H9 (cell line): ENCODE measurements at regions not wholly inside any gene's neighbourhood (a gene's known extent, or its start where the extent isn't known, plus 50 kb on each side); places are given as distances from the start of the nearest gene placed in this dataset.

Source experiments
- DNase-seq: peaks from one replicate; pipeline ENCODE4 v3.0.0-alpha.2; 2017
- H2AFZ ChIP-seq: one replicate; pipeline ENCODE4 v1.6.1; 2013; ENCODE audit warnings: mild to moderate bottlenecking, low read length, control low read depth, moderate library complexity
- H2AK5ac ChIP-seq: 2 replicates; pipeline ENCODE4 v1.6.1; 2013; ENCODE audit warnings: low read length, control low read depth, mixed read lengths; ENCODE audit not compliant: insufficient read length
- H2BK120ac ChIP-seq: one replicate; pipeline ENCODE4 v1.6.1; 2013; ENCODE audit warnings: low read depth, mild to moderate bottlenecking, low read length, control low read depth, inconsistent platforms; ENCODE audit not compliant: poor library complexity, severe bottlenecking
- H2BK12ac ChIP-seq: 2 replicates; pipeline ENCODE4 v1.6.1; 2013; ENCODE audit warnings: low read length, control low read depth, mixed read lengths, low read depth; ENCODE audit not compliant: insufficient read length
- H2BK15ac ChIP-seq: 2 replicates; pipeline ENCODE4 v1.6.1; 2013; ENCODE audit warnings: low read depth, low read length, control low read depth
- H2BK20ac ChIP-seq: one replicate; pipeline ENCODE4 v1.6.1; 2013; ENCODE audit warnings: low read depth, mild to moderate bottlenecking, low read length, control low read depth, inconsistent platforms; ENCODE audit not compliant: poor library complexity, severe bottlenecking
- H2BK5ac ChIP-seq: 2 replicates; pipeline ENCODE4 v1.6.1; 2013; ENCODE audit warnings: low read length, control low read depth, mixed read lengths; ENCODE audit not compliant: insufficient read length
- H3K14ac ChIP-seq: 2 replicates; pipeline ENCODE4 v1.6.1; 2013; ENCODE audit warnings: low read length, control low read depth; ENCODE audit not compliant: insufficient read depth
- H3K18ac ChIP-seq: 2 replicates; pipeline ENCODE4 v1.6.1; 2013; ENCODE audit warnings: low read depth, mild to moderate bottlenecking, mixed read lengths, low read length, control low read depth; ENCODE audit not compliant: insufficient read length
- H3K23ac ChIP-seq: 2 replicates; pipeline ENCODE4 v1.6.1; 2013; ENCODE audit warnings: low read length, control low read depth, mixed read lengths, low read depth; ENCODE audit not compliant: insufficient read length
- H3K23me2 ChIP-seq: 2 replicates; pipeline ENCODE4 v1.6.1; 2013; ENCODE audit warnings: low read depth, mild to moderate bottlenecking, mixed read lengths, low read length, control low read depth; ENCODE audit not compliant: insufficient read length, poor library complexity, severe bottlenecking
- H3K27ac ChIP-seq: 2 replicates; pipeline ENCODE4 v1.5.1; 2013; ENCODE audit warnings: low read length, control low read depth, mixed read lengths, low read depth; ENCODE audit not compliant: insufficient read length
- H3K27me3 ChIP-seq: 2 replicates; pipeline ENCODE4 v1.6.1; 2013; ENCODE audit warnings: low read length, control low read depth, inconsistent platforms; ENCODE audit not compliant: insufficient read depth
- H3K4ac ChIP-seq: 2 replicates; pipeline ENCODE4 v1.6.1; 2013; ENCODE audit warnings: low read depth, mild to moderate bottlenecking, control low read depth, inconsistent platforms, low read length, moderate library complexity
- H3K4me1 ChIP-seq: 2 replicates; pipeline ENCODE4 v1.6.1; 2013; ENCODE audit warnings: low read length, control low read depth, inconsistent platforms; ENCODE audit not compliant: insufficient read depth
- H3K4me2 ChIP-seq: 2 replicates; pipeline ENCODE4 v1.6.1; 2013; ENCODE audit warnings: low read length, control low read depth, mixed read lengths; ENCODE audit not compliant: insufficient read length, insufficient read depth
- H3K56ac ChIP-seq: 2 replicates; pipeline ENCODE4 v1.6.1; 2013; ENCODE audit warnings: low read depth, mild to moderate bottlenecking, mixed read lengths, low read length, control low read depth; ENCODE audit not compliant: insufficient read length
- H3K79me1 ChIP-seq: 2 replicates; pipeline ENCODE4 v1.6.1; 2013; ENCODE audit warnings: low read depth, mild to moderate bottlenecking, moderate library complexity, low read length, control low read depth, inconsistent platforms; ENCODE audit not compliant: insufficient read depth, poor library complexity, severe bottlenecking
- H3K79me2 ChIP-seq: 2 replicates; pipeline ENCODE4 v1.6.1; 2013; ENCODE audit warnings: low read length, control low read depth, inconsistent platforms; ENCODE audit not compliant: insufficient read depth
- H3K9ac ChIP-seq: 2 replicates; pipeline ENCODE4 v1.6.1; 2013; ENCODE audit warnings: low read length, control low read depth, mixed read lengths; ENCODE audit not compliant: insufficient read length; ENCODE audit errors: extremely low read depth
- H3K9me3 ChIP-seq: one replicate; pipeline ENCODE4 v1.6.1; 2013; ENCODE audit warnings: low read depth, low read length, inconsistent platforms; ENCODE audit not compliant: control insufficient read depth
- H3T11ph ChIP-seq: one replicate; pipeline ENCODE4 v1.6.1; 2013; ENCODE audit warnings: mild to moderate bottlenecking, low read length, control low read depth, inconsistent platforms
- H4K20me1 ChIP-seq: one replicate; pipeline ENCODE4 v1.6.1; 2013; ENCODE audit not compliant: control insufficient read depth, insufficient read length, insufficient read depth
- H4K5ac ChIP-seq: 2 replicates; pipeline ENCODE4 v1.6.1; 2013; ENCODE audit warnings: low read depth, mild to moderate bottlenecking, mixed read lengths, low read length, control low read depth; ENCODE audit not compliant: insufficient read length
- H4K8ac ChIP-seq: replicated peaks from 2 replicates; pipeline ENCODE4 v1.6.1; 2013; ENCODE audit warnings: low read length, control low read depth, mixed read lengths, low read depth; ENCODE audit not compliant: insufficient read length
- H4K91ac ChIP-seq: 2 replicates; pipeline ENCODE4 v1.6.1; 2013; ENCODE audit warnings: low read depth, mild to moderate bottlenecking, moderate library complexity, mixed read lengths, low read length, control low read depth; ENCODE audit not compliant: insufficient read length
- H3K27ac Mint-ChIP-seq, 3 experiments: 2 replicates in 2 of 3; 3 replicates in 1 of 3; pipeline ENCODE4 v1.8.0; 2020 to 2021; ENCODE audit warnings: mixed read lengths in 3 of 3, mild to moderate bottlenecking in 1 of 3, moderate library complexity in 1 of 3
- H3K27me3 Mint-ChIP-seq: 2 replicates; pipeline ENCODE4 v1.8.0; 2021; ENCODE audit warnings: low read depth, mild to moderate bottlenecking, moderate library complexity, mixed read lengths
- H3K36me3 Mint-ChIP-seq, 3 experiments: 2 replicates in 2 of 3; 3 replicates in 1 of 3; pipeline ENCODE4 v1.8.0; 2020 to 2021; ENCODE audit warnings: low read depth in 3 of 3, mixed read lengths in 3 of 3; ENCODE audit not compliant: insufficient read depth in 1 of 3
- H3K4me1 Mint-ChIP-seq, 2 experiments: 2 replicates each; pipeline ENCODE4 v1.8.0; 2020; ENCODE audit warnings: mixed read lengths in 2 of 2
- H3K4me3 Mint-ChIP-seq, 2 experiments: 2 replicates in 1 of 2; 3 replicates in 1 of 2; pipeline ENCODE4 v1.8.0; 2020 to 2021; ENCODE audit warnings: mild to moderate bottlenecking in 2 of 2, mixed read lengths in 2 of 2, moderate library complexity in 1 of 2
- H3K9me3 Mint-ChIP-seq, 2 experiments: 2 replicates in 1 of 2; 3 replicates in 1 of 2; pipeline ENCODE4 v1.8.0; 2020; ENCODE audit warnings: mild to moderate bottlenecking in 2 of 2, mixed read lengths in 2 of 2, moderate library complexity in 1 of 2
- TF ChIP-seq, protein P1 (sequence below): fragments of 200-600 bp; sonication (generic); conservative IDR thresholded peaks from 3 replicates; pipeline ENCODE4 v1.8.0; 2021; ENCODE audit warnings: antibody characterized with exemption, mild to moderate bottlenecking

GRCh38 chr1:224051086-224051406, 62.9 kb upstream of the FBXO28 start:
- no peaks in the 10 kb centered on the region for H3K23me2 ChIP-seq

More at GRCh38 chr1:224051086-224051406, 62.9 kb upstream of the FBXO28 start:
- Histone ChIP-seq H3K18ac (no peak overlapping the region), H3K23ac (no peak overlapping the region), H2AK5ac (no peak overlapping the region), H3K4me2 (no peak overlapping the region), H2BK15ac (no peak overlapping the region), H3K79me1 (no peaks in the 10 kb centered on the region), H3K9ac (no peak overlapping the region), H2BK12ac (no peak overlapping the region), H3K27me3 (no peaks in the 10 kb centered on the region), H3K27ac (no peak overlapping the region), H4K91ac (no peak overlapping the region), H4K8ac (no peak overlapping the region), H3K56ac (no peak overlapping the region), H2AFZ (no peak overlapping the region), H3K4me1 (peaks cover 3% of the 10 kb centered on the region; the same call in 1 of the 2 replicates), H3K14ac (no peak overlapping the region), H3K79me2 (no peaks in the 10 kb centered on the region), H2BK20ac (no peak overlapping the region), H3T11ph (no peak overlapping the region), H3K4ac (no peak overlapping the region), H2BK5ac (no peak overlapping the region), H4K5ac (no peak overlapping the region), H2BK120ac (no peak overlapping the region), H4K20me1 (no peaks in the 10 kb centered on the region), H3K9me3 (no peaks in the 10 kb centered on the region)
- Mint-ChIP-seq H3K9me3 (peaks cover 3 to 13% of the 10 kb centered on the region in 2 experiments; a peak in 4 of 5 replicates), H3K27me3 (no peaks in the 10 kb centered on the region; the same call in none of the 2 replicates), H3K4me3 (no peak overlapping the region), H3K27ac (no peak overlapping the region), H3K36me3 (peaks cover 0 to 4% (median 4%) of the 10 kb centered on the region in 3 experiments; a peak in 5 of 7 replicates), H3K4me1 (peaks cover 14 to 17% of the 10 kb centered on the region in 2 experiments)
- TF ChIP-seq, protein P1, sequence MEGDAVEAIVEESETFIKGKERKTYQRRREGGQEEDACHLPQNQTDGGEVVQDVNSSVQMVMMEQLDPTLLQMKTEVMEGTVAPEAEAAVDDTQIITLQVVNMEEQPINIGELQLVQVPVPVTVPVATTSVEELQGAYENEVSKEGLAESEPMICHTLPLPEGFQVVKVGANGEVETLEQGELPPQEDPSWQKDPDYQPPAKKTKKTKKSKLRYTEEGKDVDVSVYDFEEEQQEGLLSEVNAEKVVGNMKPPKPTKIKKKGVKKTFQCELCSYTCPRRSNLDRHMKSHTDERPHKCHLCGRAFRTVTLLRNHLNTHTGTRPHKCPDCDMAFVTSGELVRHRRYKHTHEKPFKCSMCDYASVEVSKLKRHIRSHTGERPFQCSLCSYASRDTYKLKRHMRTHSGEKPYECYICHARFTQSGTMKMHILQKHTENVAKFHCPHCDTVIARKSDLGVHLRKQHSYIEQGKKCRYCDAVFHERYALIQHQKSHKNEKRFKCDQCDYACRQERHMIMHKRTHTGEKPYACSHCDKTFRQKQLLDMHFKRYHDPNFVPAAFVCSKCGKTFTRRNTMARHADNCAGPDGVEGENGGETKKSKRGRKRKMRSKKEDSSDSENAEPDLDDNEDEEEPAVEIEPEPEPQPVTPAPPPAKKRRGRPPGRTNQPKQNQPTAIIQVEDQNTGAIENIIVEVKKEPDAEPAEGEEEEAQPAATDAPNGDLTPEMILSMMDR = no peak
- no peak for DNase-seq
